ENCODE measurements at regions not wholly inside any gene's neighbourhood (a gene's known extent, or its start where the extent isn't known, plus 50 kb on each side); places are given as distances from the start of the nearest gene placed in this dataset.

GRCh38 chr3:154540950-154541604, 111.1 kb upstream of the GPR149 start:
- peak in 2 of 3 donors; percentile 19 to 28 for DNase-seq

DNA sequence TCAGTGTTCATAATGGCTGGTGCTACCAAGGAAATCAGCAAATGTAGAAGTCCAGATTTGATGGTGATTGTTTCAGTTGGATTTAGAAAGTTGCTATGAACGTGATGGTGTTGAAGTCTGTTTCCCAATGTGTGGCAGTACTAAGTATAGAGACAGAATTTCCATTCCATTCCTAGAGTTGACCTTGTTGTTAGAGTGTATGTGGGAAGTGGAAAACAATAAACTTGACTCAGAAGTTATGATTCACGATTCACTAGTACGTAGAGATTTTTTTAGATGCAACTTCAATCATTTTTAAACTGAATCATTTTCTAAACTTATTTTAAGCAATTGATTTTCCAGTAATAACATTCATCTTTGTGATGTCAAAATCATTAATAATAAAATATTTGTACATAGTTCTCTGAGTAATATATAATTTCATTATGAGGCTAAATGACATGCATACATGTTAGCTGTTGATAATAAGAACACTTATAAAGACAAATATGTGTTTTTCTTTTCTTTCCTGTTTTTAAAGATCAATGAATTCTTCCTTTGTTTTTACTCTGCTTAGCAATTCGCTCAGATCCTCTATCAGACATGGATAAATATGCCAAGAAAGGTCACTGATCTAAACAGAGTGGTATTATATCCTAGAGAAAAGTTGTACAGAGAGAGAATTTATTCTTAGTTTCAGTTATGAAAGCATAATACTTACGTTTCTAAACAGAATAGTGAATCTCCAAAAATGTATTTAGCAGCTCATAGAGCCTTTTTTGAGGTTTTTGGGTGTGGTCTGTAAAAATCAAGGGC, 108.8 kb upstream of the GPR149 start:
- peak in 2 of 3 donors; percentile 6 to 35 for DNase-seq

DNA sequence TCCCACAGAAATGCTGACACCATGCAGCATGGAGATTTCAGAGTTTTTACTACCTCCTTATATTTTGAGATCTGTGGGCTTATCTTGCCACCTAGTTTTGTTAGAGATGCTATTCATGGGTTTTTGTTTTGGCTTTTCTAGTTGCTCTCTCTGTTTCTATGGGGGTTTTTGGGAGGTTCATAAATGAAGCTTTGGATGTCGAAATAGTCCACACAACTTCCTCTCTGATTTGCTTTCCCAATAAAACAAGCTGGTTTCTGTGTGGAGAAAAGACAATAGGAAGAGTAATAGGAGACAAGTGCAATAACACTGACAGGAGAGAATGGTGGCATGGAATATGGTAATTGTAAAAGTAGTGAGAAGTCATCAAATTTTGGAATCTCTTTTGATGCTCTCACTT, 106.8 kb upstream of the GPR149 start:
- peak; percentile 30 to 62 (median 59) for DNase-seq

DNA sequence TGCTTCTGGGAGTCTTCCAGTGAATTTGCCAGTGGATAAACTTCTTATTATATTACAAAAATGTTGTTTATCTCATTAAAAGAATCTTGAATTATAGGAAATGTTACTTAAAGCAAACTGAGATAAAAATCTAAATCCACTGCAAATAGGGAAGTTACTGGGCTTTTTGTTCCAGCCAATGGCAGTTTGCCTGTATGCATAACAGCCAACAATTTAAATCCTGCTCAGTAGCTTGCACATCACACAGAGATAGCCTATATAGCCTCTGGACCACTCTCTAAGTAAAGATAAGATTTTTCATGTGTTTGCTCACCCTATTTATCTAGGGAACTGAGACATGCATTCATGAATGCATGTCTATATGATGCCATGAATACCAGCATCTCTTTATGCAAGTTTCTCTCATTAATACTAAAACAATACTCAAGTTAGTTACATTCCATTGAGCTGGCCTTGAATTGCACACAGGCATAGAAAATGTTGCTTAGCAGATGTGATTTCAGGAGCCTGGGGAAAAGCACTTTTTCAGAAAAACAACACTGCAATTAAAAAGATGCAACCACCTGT, 92.1 kb upstream of the GPR149 start:
- DNase-seq: no peak

GRCh38 chr3:154517404-154517803, 87.4 kb upstream of the GPR149 start:
- DNase-seq: no peak

DNA sequence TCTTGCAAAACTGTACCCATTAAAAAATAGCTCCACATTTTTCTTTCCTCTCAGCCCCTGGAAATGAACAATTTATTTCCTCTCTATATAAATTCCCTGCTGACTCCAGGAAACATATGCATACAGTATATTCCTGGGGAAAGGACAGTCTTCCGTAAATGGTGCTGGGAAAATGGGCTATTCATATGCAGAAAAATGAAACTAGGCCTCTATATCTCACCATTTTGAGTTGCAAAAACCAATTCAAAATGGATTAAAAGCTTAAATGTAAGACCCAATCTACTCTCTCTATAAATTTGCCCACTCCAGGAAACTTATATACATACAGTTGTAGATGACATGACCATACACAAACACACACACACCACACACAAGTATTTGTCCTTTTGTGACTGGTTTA, 85.9 kb upstream of the GPR149 start:
- DNase-seq: no peak

GRCh38 chr3:154510780-154511179, 80.8 kb upstream of the GPR149 start:
- no peak for DNase-seq

- DNase-seq: no peak
Measured at GRCh38 chr3:154507727-154508126, 77.7 kb upstream of the GPR149 start.

DNA sequence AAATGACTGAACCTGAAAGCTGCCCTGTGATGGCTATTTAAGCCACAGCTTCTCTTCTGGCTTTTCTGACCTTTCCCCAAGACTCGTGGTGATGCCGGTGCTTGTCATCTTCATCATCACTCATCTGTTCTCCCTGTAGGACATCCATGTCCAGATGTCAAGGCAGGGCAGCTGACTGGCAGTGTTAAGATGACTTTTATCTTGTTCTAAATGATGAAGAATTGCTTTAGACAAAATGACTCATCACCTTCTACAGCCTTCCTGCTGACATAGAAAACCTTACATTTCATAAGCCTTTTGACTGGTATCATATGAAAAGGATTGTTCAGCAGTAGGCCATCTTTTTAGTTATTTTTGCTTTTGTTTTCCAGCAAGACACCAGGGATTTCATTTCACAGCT, 67.0 kb upstream of the GPR149 start:
- DNase-seq: no peak

DNA sequence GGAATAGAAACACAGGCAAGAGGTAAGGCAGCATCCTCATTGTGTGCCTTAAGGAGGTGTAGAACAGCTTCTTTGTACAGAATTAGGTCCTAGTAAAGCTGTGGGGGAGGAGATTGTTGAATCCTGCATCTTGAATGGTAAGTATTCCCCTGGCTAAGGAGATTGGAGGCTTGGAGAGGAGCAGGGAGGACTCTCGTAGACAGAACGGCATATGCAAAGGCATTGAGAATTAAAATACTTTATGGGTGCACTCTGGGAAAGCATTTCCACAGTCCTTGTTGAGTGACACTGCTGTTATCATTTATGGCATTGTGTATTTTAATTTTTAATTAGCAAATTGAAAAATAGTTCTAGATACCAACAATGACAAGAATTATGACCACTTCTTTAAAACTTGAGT, 66.5 kb upstream of the GPR149 start:
- DNase-seq: no peak

GRCh38 chr3:154486949-154487348, 57.0 kb upstream of the GPR149 start:
- no peak for DNase-seq

- no peak for DNase-seq
Measured at GRCh38 chr3:154482507-154482906, 52.5 kb upstream of the GPR149 start.

GRCh38 chr3:154480033-154480432, 50.0 kb upstream of the GPR149 start:
- no peak for DNase-seq

Data from suppressor macrophage treated with lipopolysaccharide for 1 hour (primary cell).